ENCODE measurements at regions not wholly inside any gene's neighbourhood (a gene's known extent, or its start where the extent isn't known, plus 50 kb on each side); places are given as distances from the start of the nearest gene placed in this dataset.

GRCh38 chr13:59197397-59197796 lies 966.3 kb downstream of the DIAPH3 start:
- TF ChIP-seq ZNF274 (IDR thresholded peaks at IDR 0.05; ENCODE audit: low read depth, low read length), result no peak
- TF ChIP-seq YY1 (IDR thresholded peaks at IDR 0.05; ENCODE audit: insufficient read depth, insufficient read length), result no peak
- no peak for TF ChIP-seq SUZ12 (IDR thresholded peaks at IDR 0.05; ENCODE audit: extremely low read depth, insufficient read depth, insufficient read length)

Data from NT2/D1 (cell line).